Progenitor cell of endocrine pancreas (in vitro differentiated cells): ENCODE measurements at regions not wholly inside any gene's neighbourhood (a gene's known extent, or its start where the extent isn't known, plus 50 kb on each side); places are given as distances from the start of the nearest gene placed in this dataset.

Source experiments
- DNase-seq: peaks from one replicate; pipeline ENCODE4 v3.0.0; 2021; ENCODE audit warnings: low spot score; ENCODE audit not compliant: unreplicated experiment
- H3K27ac Mint-ChIP-seq: 2 replicates; pipeline ENCODE4 v1.8.0; 2021; ENCODE audit warnings: mild to moderate bottlenecking, moderate library complexity, mixed read lengths
- H3K27me3 Mint-ChIP-seq: 2 replicates; pipeline ENCODE4 v1.8.0; 2021; ENCODE audit warnings: mixed read lengths
- H3K36me3 Mint-ChIP-seq: 2 replicates; pipeline ENCODE4 v1.8.0; 2022; ENCODE audit warnings: mixed read lengths; ENCODE audit not compliant: insufficient read depth
- H3K4me1 Mint-ChIP-seq: 2 replicates; pipeline ENCODE4 v1.8.0; 2021; ENCODE audit warnings: low read depth, mixed read lengths
- H3K4me3 Mint-ChIP-seq: 2 replicates; pipeline ENCODE4 v1.8.0; 2021; ENCODE audit warnings: low read depth, mild to moderate bottlenecking, moderate library complexity, mixed read lengths
- H3K9me3 Mint-ChIP-seq: 2 replicates; pipeline ENCODE4 v1.8.0; 2021; ENCODE audit warnings: low read depth, mixed read lengths
- CTCF ChIP-seq: fragments of 200-600 bp; sonication (generic); IDR thresholded peaks from one replicate; pipeline ENCODE4 v1.5.0; 2021; ENCODE audit warnings: antibody characterized with exemption, mild to moderate bottlenecking; ENCODE audit not compliant: unreplicated experiment

GRCh38 chr5:115384587-115385375 lies 88.3 kb upstream of the CCDC112 start:
- Mint-ChIP-seq H3K4me1 (no peaks in the 10 kb centered on the region), H3K27me3 (peaks cover 8% of the 10 kb centered on the region), H3K4me3 (no peak overlapping the region), H3K9me3 (no peaks in the 10 kb centered on the region), H3K36me3 (no peaks in the 10 kb centered on the region), H3K27ac (no peak overlapping the region)
- DNase-seq: no peak
- TF ChIP-seq CTCF: no peak

GRCh38 chr5:115382989-115383388 lies 86.5 kb upstream of the CCDC112 start:
- DNase-seq: no peak
- TF ChIP-seq CTCF: no peak
- Mint-ChIP-seq H3K9me3 (no peaks in the 10 kb centered on the region), H3K36me3 (no peaks in the 10 kb centered on the region), H3K27me3 (peaks cover 3% of the 10 kb centered on the region), H3K27ac (no peak overlapping the region), H3K4me1 (no peaks in the 10 kb centered on the region), H3K4me3 (no peak overlapping the region)

- TF ChIP-seq CTCF: no peak
- Mint-ChIP-seq H3K27me3 (no peaks in the 10 kb centered on the region), H3K4me1 (no peaks in the 10 kb centered on the region), H3K36me3 (no peaks in the 10 kb centered on the region), H3K9me3 (no peaks in the 10 kb centered on the region), H3K27ac (no peak overlapping the region), H3K4me3 (no peak overlapping the region)
- DNase-seq: no peak
These were observed 85.6 kb upstream of the CCDC112 start for GRCh38 chr5:115381911-115382662.

- H3K36me3 Mint-ChIP-seq: no peaks in the 10 kb centered on the region
- TF ChIP-seq CTCF: no peak
These were observed 83.3 kb upstream of the CCDC112 start for GRCh38 chr5:115379622-115380344.

GRCh38 chr5:115378754-115379153 lies 82.3 kb upstream of the CCDC112 start:
- H3K9me3 Mint-ChIP-seq: no peaks in the 10 kb centered on the region
- H3K27ac Mint-ChIP-seq: no peak overlapping the region
- TF ChIP-seq CTCF: no peak
- H3K4me3 Mint-ChIP-seq: no peak overlapping the region
- no peak for DNase-seq
- no peaks in the 10 kb centered on the region for H3K4me1 Mint-ChIP-seq
- H3K36me3 Mint-ChIP-seq: no peaks in the 10 kb centered on the region
- H3K27me3 Mint-ChIP-seq: no peaks in the 10 kb centered on the region

More at GRCh38 chr5:115379622-115380344, 83.3 kb upstream of the CCDC112 start:
- Mint-ChIP-seq H3K9me3 (no peaks in the 10 kb centered on the region), H3K27ac (no peak overlapping the region), H3K4me1 (no peaks in the 10 kb centered on the region), H3K27me3 (no peaks in the 10 kb centered on the region), H3K4me3 (no peak overlapping the region)
- no peak for DNase-seq
